ENCODE measurements at regions not wholly inside any gene's neighbourhood (a gene's known extent, or its start where the extent isn't known, plus 50 kb on each side); places are given as distances from the start of the nearest gene placed in this dataset.
A peak's percentile ranks its signal among the peaks of the same experiment; 100 is the strongest.

DNA sequence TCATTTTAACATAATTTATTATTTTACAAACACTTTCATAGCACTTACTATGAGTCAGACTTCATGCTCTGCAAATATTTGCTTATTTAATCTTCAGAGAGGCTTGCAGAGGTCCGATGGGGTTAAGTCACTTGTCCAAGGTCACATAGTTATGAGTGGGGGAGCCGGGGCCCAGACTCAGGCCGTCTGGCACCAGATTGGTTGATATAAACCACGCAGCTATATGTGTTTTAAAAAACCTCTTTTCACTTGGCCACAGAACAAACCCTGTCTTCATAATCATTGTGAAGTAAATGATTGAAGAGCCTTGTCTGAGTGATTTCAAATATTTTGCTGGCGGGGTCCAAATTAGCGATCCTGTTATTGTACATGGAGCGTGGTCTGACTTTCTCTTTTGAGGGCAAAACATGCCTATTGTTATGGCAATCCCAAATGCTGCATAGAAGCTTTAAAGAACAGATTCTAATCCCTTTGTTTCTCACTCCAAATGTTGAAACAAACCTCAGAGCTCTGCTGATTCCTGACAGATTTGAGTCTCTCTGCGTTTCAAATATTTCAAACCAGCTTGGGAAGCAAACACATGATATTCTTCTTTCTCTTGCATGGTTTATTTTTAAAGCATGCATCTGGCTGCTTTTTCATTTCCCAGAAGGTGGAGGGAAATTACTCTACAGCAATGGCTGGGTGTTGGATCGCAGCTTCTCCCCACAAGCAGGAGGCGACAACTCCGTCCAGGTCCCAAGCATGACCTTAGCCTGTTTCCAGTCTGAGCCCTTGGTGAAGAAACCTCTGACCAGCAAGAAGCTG, 142.4 kb downstream of the DDX1 start:
- H3K4me3 Mint-ChIP-seq (ENCODE audit: unreplicated experiment): no peak overlapping the region
- ChIA-PET CTCF (no interaction called here), POLR2A (no interaction called here)
- peaks cover 99% of the 10 kb centered on the region for H3K27me3 Mint-ChIP-seq (ENCODE audit: insufficient read depth, unreplicated experiment)
- peak; percentile 9 for DNase-seq (ENCODE audit: unreplicated experiment)
- no TSS peak for BruUV-seq (replicated peaks)
- H3K27ac Mint-ChIP-seq (ENCODE audit: low read depth, unreplicated experiment): no peak overlapping the region
- H3K9me3 Mint-ChIP-seq (ENCODE audit: unreplicated experiment): no peaks in the 10 kb centered on the region
- TF ChIP-seq, protein P1, sequence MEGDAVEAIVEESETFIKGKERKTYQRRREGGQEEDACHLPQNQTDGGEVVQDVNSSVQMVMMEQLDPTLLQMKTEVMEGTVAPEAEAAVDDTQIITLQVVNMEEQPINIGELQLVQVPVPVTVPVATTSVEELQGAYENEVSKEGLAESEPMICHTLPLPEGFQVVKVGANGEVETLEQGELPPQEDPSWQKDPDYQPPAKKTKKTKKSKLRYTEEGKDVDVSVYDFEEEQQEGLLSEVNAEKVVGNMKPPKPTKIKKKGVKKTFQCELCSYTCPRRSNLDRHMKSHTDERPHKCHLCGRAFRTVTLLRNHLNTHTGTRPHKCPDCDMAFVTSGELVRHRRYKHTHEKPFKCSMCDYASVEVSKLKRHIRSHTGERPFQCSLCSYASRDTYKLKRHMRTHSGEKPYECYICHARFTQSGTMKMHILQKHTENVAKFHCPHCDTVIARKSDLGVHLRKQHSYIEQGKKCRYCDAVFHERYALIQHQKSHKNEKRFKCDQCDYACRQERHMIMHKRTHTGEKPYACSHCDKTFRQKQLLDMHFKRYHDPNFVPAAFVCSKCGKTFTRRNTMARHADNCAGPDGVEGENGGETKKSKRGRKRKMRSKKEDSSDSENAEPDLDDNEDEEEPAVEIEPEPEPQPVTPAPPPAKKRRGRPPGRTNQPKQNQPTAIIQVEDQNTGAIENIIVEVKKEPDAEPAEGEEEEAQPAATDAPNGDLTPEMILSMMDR (IDR thresholded peaks at IDR 0.05; ENCODE audit: unreplicated experiment): no peak
- H3K4me1 Mint-ChIP-seq (ENCODE audit: insufficient read depth, unreplicated experiment): peaks cover 29% of the 10 kb centered on the region
- intact Hi-C loops (cut with micrococcal nuclease): loop anchor here (5.0 kb wide), 1 partner anchor 97 kb away; no protein-coding TSS in a partner anchor
- H3K36me3 Mint-ChIP-seq (ENCODE audit: insufficient read depth, unreplicated experiment): no peaks in the 10 kb centered on the region

DNA sequence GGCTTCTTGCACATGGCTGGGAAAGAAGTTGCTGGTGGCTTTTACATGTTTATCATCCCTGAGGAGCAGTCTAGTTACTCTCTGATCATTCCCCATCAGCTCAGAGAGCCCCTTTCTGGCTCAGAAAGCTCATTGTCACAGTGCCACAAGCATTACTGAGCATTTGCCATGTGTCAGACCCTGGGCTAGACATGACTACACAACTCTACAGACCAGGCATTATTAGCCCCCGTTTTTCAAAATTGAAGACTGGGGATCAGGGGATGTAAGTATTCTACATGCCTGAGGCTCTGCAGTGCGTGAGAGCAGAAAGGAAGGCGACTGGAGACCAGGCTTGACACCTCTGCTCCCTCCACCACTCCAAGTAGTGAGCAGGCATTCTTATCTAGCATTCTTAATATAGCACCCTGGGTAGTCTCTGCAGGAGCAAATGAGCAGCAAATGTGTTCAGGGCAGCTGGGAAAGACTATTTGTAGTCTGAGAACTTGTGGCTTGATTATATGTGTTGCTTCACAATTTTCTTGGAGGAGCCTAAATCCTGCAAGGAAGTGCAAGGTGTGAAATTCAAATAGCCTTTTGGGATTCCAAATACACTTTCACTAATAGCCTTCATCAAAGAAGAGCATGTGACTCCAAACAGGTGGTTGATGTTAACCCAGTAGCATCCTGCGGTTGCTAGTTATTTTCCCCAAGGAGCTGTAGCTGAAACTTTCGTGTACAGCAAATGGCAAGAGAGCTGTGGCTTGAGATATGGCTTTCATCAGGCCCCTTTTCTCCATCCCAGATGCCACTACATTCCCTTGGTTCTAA, 143.2 kb downstream of the DDX1 start:
- intact Hi-C loops (cut with micrococcal nuclease): loop anchor here (5.0 kb wide), 1 partner anchor 98 kb away; no protein-coding TSS in a partner anchor
- no peaks in the 10 kb centered on the region for H3K9me3 Mint-ChIP-seq (ENCODE audit: unreplicated experiment)
- H3K36me3 Mint-ChIP-seq (ENCODE audit: insufficient read depth, unreplicated experiment): no peaks in the 10 kb centered on the region
- TF ChIP-seq, protein P1 (IDR thresholded peaks at IDR 0.05; ENCODE audit: unreplicated experiment): no peak
- BruUV-seq (replicated peaks): no TSS peak
- no peak for DNase-seq (ENCODE audit: unreplicated experiment)
- POLR2A ChIA-PET: no interaction called here
- peaks cover 20% of the 10 kb centered on the region for H3K4me1 Mint-ChIP-seq (ENCODE audit: insufficient read depth, unreplicated experiment)
- H3K27me3 Mint-ChIP-seq (ENCODE audit: insufficient read depth, unreplicated experiment): peaks cover 99% of the 10 kb centered on the region
- CTCF ChIA-PET: no interaction called here
- H3K27ac Mint-ChIP-seq (ENCODE audit: low read depth, unreplicated experiment): no peak overlapping the region
- no peak overlapping the region for H3K4me3 Mint-ChIP-seq (ENCODE audit: unreplicated experiment)

DNA sequence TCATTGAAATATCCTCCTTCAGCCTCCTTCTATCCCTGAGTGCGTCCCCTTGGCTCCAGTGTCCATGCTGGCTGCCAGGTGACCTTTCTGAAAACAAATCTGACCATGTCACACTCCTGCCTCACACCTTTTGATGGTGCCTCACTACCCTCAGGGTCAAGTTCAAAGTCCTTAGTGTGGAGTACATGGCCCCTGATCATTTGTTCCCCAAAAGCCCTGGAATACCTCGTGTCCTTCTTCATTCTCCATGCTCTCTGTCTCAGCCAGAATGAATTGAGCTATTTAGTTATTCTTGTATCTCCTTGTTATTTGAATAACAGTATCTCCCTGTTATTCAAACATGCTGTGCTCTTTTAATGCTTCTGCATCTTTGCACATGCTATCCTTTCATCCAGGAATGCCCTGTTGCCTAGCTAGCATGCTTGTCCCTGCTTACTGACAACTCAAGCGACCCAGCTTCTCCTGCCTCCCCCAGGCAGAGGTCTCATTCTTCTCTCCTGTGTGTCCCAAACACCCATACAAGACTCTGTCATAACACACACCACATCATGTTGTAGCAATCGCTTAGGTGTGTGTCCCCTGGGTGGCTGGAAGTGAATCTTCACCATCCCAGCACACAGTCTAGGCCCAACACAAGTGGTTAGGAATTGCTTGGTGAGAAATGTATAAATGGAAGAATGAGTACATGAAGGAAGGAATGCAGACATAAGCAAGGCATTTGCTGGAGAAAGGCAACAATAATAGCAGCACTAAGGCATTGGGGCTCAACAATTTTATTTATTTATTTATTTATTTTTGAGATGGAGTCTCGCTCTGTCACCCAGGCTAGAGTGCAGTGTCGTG, 144.0 kb downstream of the DDX1 start:
- TF ChIP-seq, protein P1 (IDR thresholded peaks at IDR 0.05; ENCODE audit: unreplicated experiment): no peak

More for the DNA sequence above, 144.0 kb downstream of the DDX1 start:
- DNase-seq (ENCODE audit: unreplicated experiment): no peak
- intact Hi-C loops (cut with micrococcal nuclease): no loop called here
- no TSS peak for BruUV-seq (replicated peaks)
- no peak overlapping the region for H3K27ac Mint-ChIP-seq (ENCODE audit: low read depth, unreplicated experiment)
- H3K36me3 Mint-ChIP-seq (ENCODE audit: insufficient read depth, unreplicated experiment): no peaks in the 10 kb centered on the region
- H3K9me3 Mint-ChIP-seq (ENCODE audit: unreplicated experiment): no peaks in the 10 kb centered on the region
- H3K4me1 Mint-ChIP-seq (ENCODE audit: insufficient read depth, unreplicated experiment): peaks cover 12% of the 10 kb centered on the region
- POLR2A ChIA-PET: no interaction called here
- H3K4me3 Mint-ChIP-seq (ENCODE audit: unreplicated experiment): no peak overlapping the region
- H3K27me3 Mint-ChIP-seq (ENCODE audit: insufficient read depth, unreplicated experiment): peaks cover 100% of the 10 kb centered on the region
- CTCF ChIA-PET: interaction anchor here (0.7 kb wide), 2 partner anchors 99 to 500 kb away, joined by 3 read pairs; no protein-coding TSS in a partner anchor

Data from MCF 10A (cell line).